KMS-11 (cell line): ENCODE measurements at regions not wholly inside any gene's neighbourhood (a gene's known extent, or its start where the extent isn't known, plus 50 kb on each side); places are given as distances from the start of the nearest gene placed in this dataset.

Experiments
- H2AFZ ChIP-seq: fragments of 200-600 bp; sonication (generic); 2 replicates; pipeline ENCODE4 v1.6.1; 2016; ENCODE audit warnings: antibody characterized with exemption, mixed run types, low read depth
- H3K27ac ChIP-seq: fragments of 200-600 bp; sonication (generic); 2 replicates; pipeline ENCODE4 v1.6.1; 2016; ENCODE audit warnings: mild to moderate bottlenecking, mixed run types
- H3K27me3 ChIP-seq: fragments of 200-600 bp; sonication (generic); 2 replicates; pipeline ENCODE4 v1.6.1; 2017; ENCODE audit warnings: mild to moderate bottlenecking, low read depth, mixed run types, moderate library complexity; ENCODE audit not compliant: insufficient read depth
- H3K36me3 ChIP-seq: fragments of 200-600 bp; sonication (generic); 2 replicates; pipeline ENCODE4 v1.6.1; 2017; ENCODE audit warnings: mild to moderate bottlenecking, mixed run types; ENCODE audit not compliant: insufficient read depth
- H3K4me1 ChIP-seq: fragments of 200-600 bp; sonication (generic); 2 replicates; pipeline ENCODE4 v1.6.1; 2016; ENCODE audit warnings: mild to moderate bottlenecking, low read depth, mixed run types; ENCODE audit not compliant: poor library complexity, severe bottlenecking
- H3K4me2 ChIP-seq: fragments of 200-600 bp; sonication (generic); 2 replicates; pipeline ENCODE4 v1.7.0; 2016; ENCODE audit warnings: mild to moderate bottlenecking, mixed run types
- H3K4me3 ChIP-seq: fragments of 200-600 bp; sonication (generic); IDR thresholded peaks from 2 replicates; pipeline ENCODE4 v1.6.1; 2017; ENCODE audit warnings: low read depth, low read length, mixed read lengths; ENCODE audit not compliant: insufficient read depth
- H3K79me2 ChIP-seq: fragments of 200-600 bp; sonication (generic); 2 replicates; pipeline ENCODE4 v1.6.1; 2016; ENCODE audit warnings: low read depth, mixed run types; ENCODE audit not compliant: insufficient read depth
- H3K9ac ChIP-seq: fragments of 200-600 bp; sonication (generic); 2 replicates; pipeline ENCODE4 v1.6.1; 2016; ENCODE audit warnings: mild to moderate bottlenecking, mixed run types
- H4K20me1 ChIP-seq: fragments of 200-600 bp; sonication (generic); 2 replicates; pipeline ENCODE4 v1.6.1; 2016; ENCODE audit warnings: mild to moderate bottlenecking, mixed run types; ENCODE audit not compliant: insufficient read depth
- CTCF ChIP-seq: fragments of 200-600 bp; sonication (generic); conservative IDR thresholded peaks from 2 replicates; pipeline ENCODE4 v1.6.1; 2017; ENCODE audit warnings: low read depth, mild to moderate bottlenecking, antibody characterized with exemption, low read length, moderate library complexity, mixed read lengths

GRCh38 chr2:149904352-149905175 is 317.0 kb upstream of the MMADHC start:
- no peaks in the 10 kb centered on the region for H3K27me3 ChIP-seq
- H2AFZ ChIP-seq = no peak overlapping the region
- no peak overlapping the region for H3K9ac ChIP-seq
- no peaks in the 10 kb centered on the region for H3K79me2 ChIP-seq
- no peaks in the 10 kb centered on the region for H4K20me1 ChIP-seq
- H3K4me1 ChIP-seq = peaks cover 2% of the 10 kb centered on the region
- H3K4me2 ChIP-seq = no peak overlapping the region
- H3K27ac ChIP-seq = no peak overlapping the region
- no peaks in the 10 kb centered on the region for H3K36me3 ChIP-seq
- H3K4me3 ChIP-seq = no peak overlapping the region
- TF ChIP-seq CTCF = no peak

- Histone ChIP-seq H4K20me1 (no peaks in the 10 kb centered on the region), H3K36me3 (no peaks in the 10 kb centered on the region), H3K4me2 (no peak overlapping the region), H2AFZ (no peak overlapping the region), H3K4me1 (peaks cover 9% of the 10 kb centered on the region), H3K27me3 (no peaks in the 10 kb centered on the region), H3K79me2 (no peaks in the 10 kb centered on the region), H3K4me3 (no peak overlapping the region), H3K9ac (no peak overlapping the region), H3K27ac (no peak overlapping the region)
- no peak for TF ChIP-seq CTCF
These were observed 316.1 kb upstream of the MMADHC start for GRCh38 chr2:149903626-149904025.

GRCh38 chr2:149902081-149902480 is 314.5 kb upstream of the MMADHC start:
- Histone ChIP-seq H3K36me3 (no peaks in the 10 kb centered on the region), H3K79me2 (no peaks in the 10 kb centered on the region), H3K4me3 (no peak overlapping the region), H4K20me1 (no peaks in the 10 kb centered on the region), H3K4me1 (peaks cover 9% of the 10 kb centered on the region), H3K4me2 (no peak overlapping the region), H3K27ac (no peak overlapping the region), H3K27me3 (no peaks in the 10 kb centered on the region), H3K9ac (no peak overlapping the region), H2AFZ (no peak overlapping the region)
- no peak for TF ChIP-seq CTCF

- H3K4me3 ChIP-seq = no peak overlapping the region
- no peaks in the 10 kb centered on the region for H3K79me2 ChIP-seq
- no peak overlapping the region for H3K9ac ChIP-seq
- no peaks in the 10 kb centered on the region for H3K27me3 ChIP-seq
- no peak overlapping the region for H3K4me2 ChIP-seq
- no peaks in the 10 kb centered on the region for H4K20me1 ChIP-seq
- H2AFZ ChIP-seq = no peak overlapping the region
- H3K36me3 ChIP-seq = no peaks in the 10 kb centered on the region
- H3K4me1 ChIP-seq = peaks cover 9% of the 10 kb centered on the region
- no peak for TF ChIP-seq CTCF
- H3K27ac ChIP-seq = no peak overlapping the region
These were observed 313.8 kb upstream of the MMADHC start for GRCh38 chr2:149901231-149901859.
